CD1c-positive myeloid dendritic cell (primary cell): ENCODE measurements at regions not wholly inside any gene's neighbourhood (a gene's known extent, or its start where the extent isn't known, plus 50 kb on each side); places are given as distances from the start of the nearest gene placed in this dataset.

ENCODE experiments used
- DNase-seq: peaks from one replicate; pipeline ENCODE4 v3.0.0-alpha.2; 2016; ENCODE audit errors: extremely low spot score

DNA sequence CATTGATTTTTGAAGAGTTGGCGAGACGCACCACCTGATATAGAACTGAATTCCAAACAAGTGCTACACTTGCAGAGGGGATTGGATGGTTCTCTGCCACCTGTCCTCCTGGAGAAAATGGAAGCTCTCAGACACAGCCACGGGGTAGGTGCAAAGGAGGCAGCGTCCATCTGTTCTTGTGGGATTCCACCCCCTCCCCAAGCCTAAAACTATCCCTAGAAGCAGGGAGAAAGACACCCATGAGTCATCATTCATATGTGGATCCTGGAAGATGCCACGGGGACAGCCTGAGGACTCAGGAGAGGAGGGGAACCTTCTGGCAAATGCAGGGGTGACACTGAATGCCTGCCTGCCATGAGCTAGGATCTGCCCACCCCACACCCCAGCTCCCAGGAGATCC lies 171.3 kb upstream of the CST7 start:
- DNase-seq, result no peak

GRCh38 chr20:24778585-24779031 lies 170.5 kb upstream of the CST7 start:
- no peak for DNase-seq

DNA sequence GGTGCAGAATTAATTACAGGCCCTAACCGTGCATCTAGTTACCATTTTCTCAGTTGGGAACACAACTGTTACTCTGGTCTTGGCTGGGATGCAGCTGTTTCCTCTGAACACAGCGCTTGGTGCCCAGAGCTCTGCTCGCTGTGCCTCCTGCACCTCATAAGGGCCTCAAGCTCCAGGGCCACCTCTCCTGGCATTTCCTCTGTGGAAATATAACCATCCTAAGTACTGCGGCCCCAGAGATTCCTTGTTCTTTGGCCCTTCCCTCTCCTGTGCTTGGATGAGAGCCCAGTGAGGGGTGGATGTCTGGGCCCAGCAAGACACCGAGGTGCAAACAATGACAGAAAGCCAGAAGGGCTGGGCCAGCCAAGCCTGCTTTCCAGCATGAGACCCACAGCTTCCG lies 169.9 kb upstream of the CST7 start:
- DNase-seq, result no peak

DNA sequence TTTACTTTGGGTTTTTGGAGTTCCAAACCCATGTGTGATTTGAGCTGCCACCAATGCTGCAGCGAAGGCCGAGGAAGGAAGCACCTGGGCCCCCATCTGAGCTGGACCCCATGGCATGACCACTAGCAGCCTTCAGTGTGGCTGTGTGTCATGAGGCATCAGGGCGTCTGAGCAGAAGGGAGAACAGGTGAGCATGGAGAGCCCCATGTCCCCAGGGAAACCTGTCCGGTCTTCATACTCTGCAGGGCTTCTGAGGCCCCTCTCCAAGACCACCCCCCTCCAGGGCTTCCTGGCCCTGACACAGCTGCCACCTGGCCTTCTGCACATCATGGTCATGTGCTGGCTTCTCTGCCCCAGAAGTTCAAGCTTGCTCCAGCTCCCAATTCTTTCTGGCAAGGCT lies 169.1 kb upstream of the CST7 start:
- DNase-seq, result no peak

GRCh38 chr20:24780674-24781417 lies 168.2 kb upstream of the CST7 start:
- no peak for DNase-seq

GRCh38 chr20:24781418-24781980 lies 167.6 kb upstream of the CST7 start:
- no peak for DNase-seq

- no peak for DNase-seq
Measured at GRCh38 chr20:24782301-24782700, 166.8 kb upstream of the CST7 start.

DNA sequence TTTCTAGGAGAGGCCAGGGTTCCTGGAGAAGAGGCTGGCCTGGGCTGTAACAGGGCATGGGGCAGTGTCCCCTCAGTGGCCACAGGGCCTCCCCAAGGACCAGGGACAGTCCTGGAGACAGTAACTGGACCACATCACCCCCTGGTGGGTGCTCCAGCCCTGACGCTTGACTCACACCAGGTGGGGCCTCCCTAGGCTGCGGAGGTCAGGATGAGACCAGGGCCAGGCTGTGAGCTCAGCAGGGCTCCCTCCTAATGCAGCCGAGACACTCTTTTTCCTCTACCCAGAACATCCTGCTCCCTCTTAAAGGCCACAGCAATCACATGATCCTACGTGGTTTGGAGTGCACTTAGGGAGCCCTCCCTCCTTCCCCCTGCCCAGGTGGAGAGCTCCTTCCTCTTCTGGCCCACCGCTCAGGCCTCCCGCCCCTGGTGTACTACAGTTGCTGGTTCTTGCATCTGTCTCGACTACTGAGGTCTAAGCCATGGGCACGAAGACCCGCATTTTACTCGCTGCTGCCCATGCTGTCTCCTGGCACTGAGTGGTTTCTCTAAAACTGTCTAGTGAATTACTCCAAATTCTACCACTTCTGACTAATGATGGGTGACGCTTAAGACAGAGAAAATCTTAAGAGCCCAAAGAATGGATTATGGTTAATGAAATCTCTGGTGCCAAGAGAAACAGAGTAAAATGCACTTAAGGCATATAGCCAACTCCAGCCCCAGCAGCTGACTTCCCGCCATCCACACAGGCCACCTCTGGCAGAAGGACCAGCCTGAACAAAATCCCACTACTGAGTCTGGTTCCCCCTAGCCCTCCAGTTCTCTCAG lies 166.1 kb upstream of the CST7 start:
- no peak for DNase-seq

DNA sequence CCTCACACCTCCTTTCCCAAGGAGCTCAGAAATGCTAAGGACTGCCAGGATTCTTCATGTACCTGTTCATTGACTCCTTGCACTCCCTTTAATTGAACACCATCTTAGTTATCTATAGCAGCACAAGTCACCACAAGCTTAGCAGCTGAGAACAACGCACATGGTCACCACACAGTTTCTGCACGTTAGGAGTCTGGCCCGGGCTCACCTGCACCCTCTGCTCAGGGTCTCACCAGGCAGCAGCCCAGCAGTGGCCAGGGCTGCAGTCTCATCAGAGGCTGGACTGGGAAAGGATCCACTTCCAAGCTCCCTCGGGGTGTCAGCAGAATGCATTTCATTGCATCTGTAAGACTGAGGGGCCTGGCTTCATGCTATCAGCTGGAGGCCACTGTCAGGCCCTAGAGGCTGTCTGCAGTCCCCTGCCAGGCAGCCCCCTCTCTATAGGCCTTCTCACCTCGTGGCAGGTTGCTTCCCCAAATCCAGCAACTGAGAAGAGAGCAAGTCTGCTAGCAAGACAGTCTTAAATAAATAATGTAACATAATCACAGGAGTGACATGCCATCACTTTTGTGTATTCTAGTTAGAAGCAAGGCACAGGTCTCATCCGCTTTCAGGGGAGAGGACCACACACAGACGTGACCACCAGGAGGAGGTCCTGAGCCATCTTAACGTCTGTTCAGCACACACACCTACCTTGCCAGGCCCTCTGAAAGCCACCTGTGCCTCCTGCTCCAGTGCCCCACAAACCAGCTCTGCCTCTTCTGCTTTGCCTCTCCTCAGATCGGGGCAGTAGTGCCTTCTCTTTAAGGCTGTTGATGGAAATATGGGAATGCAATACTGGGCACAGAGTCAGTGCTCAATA lies 165.2 kb upstream of the CST7 start:
- DNase-seq, result no peak

DNA sequence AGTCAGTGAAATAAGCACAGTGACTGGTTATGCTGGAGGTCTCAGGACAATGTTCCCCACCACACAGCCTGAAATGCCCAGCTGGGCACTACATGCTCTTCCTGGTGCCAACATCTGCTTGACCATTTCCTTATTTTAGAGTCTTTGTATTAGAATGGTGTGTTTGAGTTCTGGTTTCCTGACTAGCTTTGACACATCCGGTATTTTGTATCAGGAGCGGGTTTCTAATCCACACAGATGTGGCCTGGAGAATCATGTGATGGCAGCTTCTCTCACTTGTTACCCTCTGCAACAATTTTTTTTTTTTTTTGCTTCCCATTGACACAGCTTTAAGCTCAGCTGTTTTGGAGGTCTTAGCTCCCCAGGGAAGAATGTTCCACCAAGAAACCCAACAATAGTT lies 164.5 kb upstream of the CST7 start:
- DNase-seq, result no peak

GRCh38 chr20:24785141-24786110 lies 163.6 kb upstream of the CST7 start:
- DNase-seq, result no peak

GRCh38 chr20:24786111-24786495 lies 163.0 kb upstream of the CST7 start:
- DNase-seq, result no peak

- no peak for DNase-seq
Measured at GRCh38 chr20:24786646-24787045, 162.4 kb upstream of the CST7 start.

GRCh38 chr20:24787071-24787470 lies 162.0 kb upstream of the CST7 start:
- no peak for DNase-seq

- DNase-seq, result no peak
Measured at GRCh38 chr20:24787621-24788020, 161.4 kb upstream of the CST7 start.

DNA sequence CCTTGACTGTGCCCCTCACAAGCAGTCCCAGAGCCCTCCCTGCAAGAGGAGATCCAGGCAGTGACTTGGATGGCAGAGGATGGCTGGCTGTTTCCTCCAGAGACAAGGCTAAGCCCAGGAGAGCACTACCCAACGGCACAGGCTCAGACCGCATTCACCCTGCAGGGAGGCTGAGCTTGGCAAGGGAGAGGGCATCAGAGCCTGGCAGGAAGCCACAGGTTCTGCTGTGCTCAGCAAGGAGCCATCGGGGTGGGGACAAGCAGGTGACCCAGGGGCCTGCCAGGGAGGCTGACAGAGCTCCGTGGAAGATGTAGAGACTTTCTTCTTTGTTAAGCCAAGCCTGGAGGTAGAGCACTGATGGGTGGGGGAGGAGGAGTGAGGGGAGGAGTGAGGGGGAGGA lies 159.2 kb upstream of the CST7 start:
- DNase-seq, result no peak

DNA sequence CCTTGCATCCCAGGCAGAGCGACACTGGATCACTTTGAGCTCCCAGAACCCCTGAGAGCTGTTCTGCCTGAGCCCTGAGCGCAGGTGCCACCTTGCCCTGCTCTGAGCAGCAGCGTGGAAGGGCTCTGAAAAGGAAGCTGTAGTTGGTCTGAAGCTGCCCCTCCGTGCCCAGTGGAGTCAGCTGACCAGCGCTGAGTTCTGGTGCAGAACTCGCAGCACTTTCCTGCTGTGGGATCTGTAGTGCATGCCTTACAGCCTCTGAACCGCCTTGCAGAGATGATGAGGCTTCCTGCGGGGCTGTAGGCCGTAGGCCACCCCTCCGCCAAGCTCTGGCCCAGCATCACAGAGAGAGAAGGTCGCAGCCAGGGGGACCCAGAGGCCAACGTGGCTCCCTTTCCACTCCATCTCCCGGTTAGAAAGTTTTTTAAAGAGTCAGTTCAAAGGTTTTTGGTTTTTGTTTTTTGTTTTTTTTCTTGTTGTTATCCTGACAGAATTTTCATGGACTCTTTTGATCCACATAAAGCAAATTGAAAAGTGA lies 158.3 kb upstream of the CST7 start:
- no peak for DNase-seq

DNA sequence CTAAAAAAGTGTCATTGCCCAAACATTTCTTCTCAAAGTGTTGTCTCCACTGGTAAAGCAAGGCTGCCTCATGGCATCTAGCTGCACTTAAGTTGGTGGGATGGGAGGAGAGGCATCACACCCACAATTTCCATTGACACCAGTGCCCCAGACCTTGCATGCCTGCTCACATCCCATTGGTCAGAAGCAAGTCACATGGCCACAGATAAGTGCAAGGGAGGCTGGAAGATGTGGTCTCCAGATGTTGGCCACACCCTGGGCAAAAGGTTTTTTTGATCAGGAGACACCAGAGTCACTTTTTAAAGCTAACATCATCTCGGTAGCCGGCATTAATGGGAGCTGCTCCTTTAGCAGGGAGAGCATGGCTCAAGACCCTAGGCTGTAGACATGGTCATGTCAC lies 157.1 kb upstream of the CST7 start:
- DNase-seq, result no peak

GRCh38 chr20:24792641-24793495 lies 156.2 kb upstream of the CST7 start:
- no peak for DNase-seq

GRCh38 chr20:24795436-24795835 lies 153.6 kb upstream of the CST7 start:
- peak; percentile 40 for DNase-seq
